ENCODE measurements at regions not wholly inside any gene's neighbourhood (a gene's known extent, or its start where the extent isn't known, plus 50 kb on each side); places are given as distances from the start of the nearest gene placed in this dataset.

DNA sequence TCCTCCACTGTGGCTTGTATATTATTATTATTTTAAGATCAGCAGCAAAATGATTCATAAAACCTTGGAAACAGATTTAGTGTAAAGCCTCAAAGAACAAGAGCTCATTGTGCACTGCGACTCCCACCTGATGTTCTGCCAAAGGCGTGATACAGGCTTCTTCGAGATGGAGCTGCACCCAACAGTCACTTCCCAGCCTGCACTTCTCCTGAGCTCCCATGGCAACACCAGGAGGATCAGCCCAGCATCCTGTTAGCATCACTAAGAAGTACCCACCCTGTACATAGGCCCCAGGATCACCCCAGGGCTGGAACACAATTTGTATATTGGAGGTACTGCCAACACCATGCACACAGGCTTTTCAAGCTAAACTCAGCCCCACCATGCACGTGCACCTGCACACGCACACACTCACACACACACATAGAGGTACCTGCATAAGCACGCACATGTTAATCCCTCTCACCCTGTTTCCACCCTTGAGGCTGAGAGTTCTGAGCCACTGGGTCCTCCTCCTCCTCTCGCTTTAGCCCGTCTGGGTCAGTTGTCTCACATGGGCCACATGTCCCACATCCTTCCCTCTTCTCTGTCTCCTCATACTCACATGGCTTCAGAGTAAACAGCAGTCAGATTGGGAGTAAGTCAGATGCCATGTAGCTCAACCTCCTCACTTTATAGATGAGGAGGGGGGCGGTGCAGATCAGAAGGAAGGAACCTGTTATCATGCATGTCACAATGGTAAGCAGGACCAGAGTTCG is 281.9 kb upstream of the POU3F1 start:
- POLR2A ChIA-PET: no interaction called here
- Mint-ChIP-seq H3K4me3 (no peak overlapping the region), H3K36me3 (ENCODE audit: low read depth) (no peaks in the 10 kb centered on the region), H3K27ac (no peak overlapping the region), H3K4me1 (no peaks in the 10 kb centered on the region), H3K9me3 (no peaks in the 10 kb centered on the region), H3K27me3 (no peaks in the 10 kb centered on the region)
- no peak for DNase-seq
- CTCF ChIA-PET: no interaction called here

DNA sequence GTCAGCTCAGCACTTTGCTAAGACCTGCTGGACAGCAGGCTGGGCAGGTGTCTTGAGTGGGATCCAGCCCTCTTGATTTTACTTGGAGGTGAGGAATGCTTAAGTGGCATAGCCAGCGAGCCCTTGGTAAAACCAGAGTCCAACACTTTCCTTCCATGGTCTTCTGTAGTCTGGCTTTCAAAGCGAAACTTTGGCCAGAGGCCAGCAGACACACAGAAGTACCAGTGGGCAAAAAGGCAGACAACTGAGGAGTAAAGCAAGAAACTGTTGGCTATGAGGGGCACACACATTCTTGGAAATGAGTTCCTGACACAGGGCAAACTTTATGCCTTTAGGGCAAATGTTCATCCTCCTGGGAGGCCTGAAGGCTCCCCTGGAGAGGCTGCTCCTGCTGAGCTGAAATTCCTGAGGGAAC is 281.0 kb upstream of the POU3F1 start:
- Mint-ChIP-seq H3K4me1 (no peaks in the 10 kb centered on the region), H3K27ac (no peak overlapping the region), H3K9me3 (no peaks in the 10 kb centered on the region), H3K4me3 (no peak overlapping the region), H3K36me3 (ENCODE audit: low read depth) (no peaks in the 10 kb centered on the region), H3K27me3 (peaks cover 6% of the 10 kb centered on the region)
- no peak for DNase-seq
- ChIA-PET CTCF (no interaction called here), POLR2A (no interaction called here)

DNA sequence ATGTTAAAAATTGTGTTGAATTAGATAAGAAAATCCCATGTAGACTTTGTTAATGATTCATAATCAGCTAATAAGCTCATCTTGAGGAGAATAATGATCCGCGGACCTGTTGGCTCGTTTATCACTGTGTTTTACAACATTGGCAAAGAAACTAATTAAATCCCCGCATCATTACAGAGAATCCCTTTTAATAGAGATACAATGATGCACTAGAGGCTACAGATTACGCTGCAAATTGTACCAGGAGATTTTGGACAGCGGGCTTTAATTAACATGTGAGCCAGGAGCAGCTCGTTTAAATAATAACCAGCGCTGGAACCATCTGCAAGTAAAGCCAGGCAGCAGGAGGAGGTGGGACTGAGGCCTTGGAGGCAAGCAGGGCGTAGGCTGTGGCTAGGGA is 280.3 kb upstream of the POU3F1 start:
- H3K27me3 Mint-ChIP-seq: peaks cover 9% of the 10 kb centered on the region
- POLR2A ChIA-PET: no interaction called here
- no peaks in the 10 kb centered on the region for H3K36me3 Mint-ChIP-seq (ENCODE audit: low read depth)
- H3K4me3 Mint-ChIP-seq: no peak overlapping the region
- H3K4me1 Mint-ChIP-seq: no peaks in the 10 kb centered on the region
- no peaks in the 10 kb centered on the region for H3K9me3 Mint-ChIP-seq
- CTCF ChIA-PET: no interaction called here
- H3K27ac Mint-ChIP-seq: no peak overlapping the region
- no peak for DNase-seq

DNA sequence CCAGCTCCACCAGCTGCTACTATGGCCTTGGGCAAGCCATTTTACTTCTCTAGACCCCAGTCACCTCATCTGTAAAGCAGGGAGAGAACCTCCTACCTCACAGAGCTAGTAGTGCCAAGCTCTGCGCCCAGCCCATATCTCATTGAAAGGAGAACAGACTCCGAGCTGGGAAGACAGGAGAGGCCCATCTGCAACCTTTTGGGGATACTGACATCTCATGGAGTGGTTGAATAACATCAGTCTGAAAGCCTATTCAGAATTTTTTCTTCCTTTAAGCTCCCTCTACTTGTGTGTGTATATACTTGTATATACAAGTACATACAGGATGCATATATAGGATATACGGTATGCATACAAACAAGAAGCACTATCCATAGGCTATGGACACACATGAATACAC is 279.5 kb upstream of the POU3F1 start:
- CTCF ChIA-PET: interaction anchor here (0.6 kb wide), 1 partner anchor 16 kb away, joined by 3 read pairs; no protein-coding TSS in a partner anchor
- no peak overlapping the region for H3K4me3 Mint-ChIP-seq
- POLR2A ChIA-PET: no interaction called here
- no peaks in the 10 kb centered on the region for H3K36me3 Mint-ChIP-seq (ENCODE audit: low read depth)
- no peak for DNase-seq
- H3K4me1 Mint-ChIP-seq: no peaks in the 10 kb centered on the region
- no peaks in the 10 kb centered on the region for H3K9me3 Mint-ChIP-seq
- no peak overlapping the region for H3K27ac Mint-ChIP-seq
- H3K27me3 Mint-ChIP-seq: peaks cover 12% of the 10 kb centered on the region

DNA sequence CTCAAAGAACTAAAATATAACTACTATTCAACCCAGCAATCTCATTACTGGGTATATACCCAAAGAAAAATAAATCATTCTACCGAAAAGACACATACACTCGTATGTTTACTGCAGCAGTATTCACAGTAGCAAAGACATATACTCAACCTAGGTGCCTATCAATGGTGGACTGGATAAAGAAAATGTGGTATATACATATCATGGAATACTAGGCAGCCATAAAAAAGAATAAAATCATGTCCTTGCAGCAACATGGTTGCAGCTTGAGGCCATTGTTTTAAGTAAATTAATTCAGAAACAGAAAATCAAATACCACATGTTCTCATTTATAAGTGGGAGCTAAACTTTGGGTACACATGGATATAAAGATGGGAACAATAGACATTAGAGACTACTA is 266.2 kb upstream of the POU3F1 start:
- Mint-ChIP-seq H3K9me3 (no peaks in the 10 kb centered on the region), H3K27me3 (peaks cover 29% of the 10 kb centered on the region), H3K4me1 (no peaks in the 10 kb centered on the region), H3K36me3 (ENCODE audit: low read depth) (no peaks in the 10 kb centered on the region), H3K27ac (no peak overlapping the region), H3K4me3 (no peak overlapping the region)
- ChIA-PET POLR2A (no interaction called here), CTCF (no interaction called here)
- DNase-seq: no peak

DNA sequence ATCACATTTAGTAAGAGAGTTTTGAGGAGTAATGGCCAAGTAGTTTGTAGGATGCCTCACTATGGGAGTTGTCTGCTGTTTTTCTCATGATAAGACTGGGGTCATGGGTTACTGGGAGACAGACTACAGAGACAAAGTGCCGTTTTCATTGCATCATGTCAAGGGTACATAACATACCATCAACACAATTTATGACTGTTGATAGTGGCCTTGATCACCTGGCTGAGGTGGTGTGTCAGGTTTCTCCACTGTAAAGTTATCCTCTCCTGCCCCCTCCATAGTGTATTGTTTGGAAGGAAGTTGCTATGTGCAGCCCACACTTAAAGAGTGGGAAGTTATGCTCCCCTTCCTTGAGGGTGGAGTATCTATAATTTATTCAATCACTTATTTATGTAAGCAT is 263.5 kb upstream of the POU3F1 start:
- ChIA-PET CTCF (no interaction called here), POLR2A (no interaction called here)
- no peak for DNase-seq
- Mint-ChIP-seq H3K4me1 (no peaks in the 10 kb centered on the region), H3K27me3 (peaks cover 23% of the 10 kb centered on the region), H3K27ac (no peak overlapping the region), H3K36me3 (ENCODE audit: low read depth) (no peaks in the 10 kb centered on the region), H3K4me3 (no peak overlapping the region), H3K9me3 (no peaks in the 10 kb centered on the region)

DNA sequence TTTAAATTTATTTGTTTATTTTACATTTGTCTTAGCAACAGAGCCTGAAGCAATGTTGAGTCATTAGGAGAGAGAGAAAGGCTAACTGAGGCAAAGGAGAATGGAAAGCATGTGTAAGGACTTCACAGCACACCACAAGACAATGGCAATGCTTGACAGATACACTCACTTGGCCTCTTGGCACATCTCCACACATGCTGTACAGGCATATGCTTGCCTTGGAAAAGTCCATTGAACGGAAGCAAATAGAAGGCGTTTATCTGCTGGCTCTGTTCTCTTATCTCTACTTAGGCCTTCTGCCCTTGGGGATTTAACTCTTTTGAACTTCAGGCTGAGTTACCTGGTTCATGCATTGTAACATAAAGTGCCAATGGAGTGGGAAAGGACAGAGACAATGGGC is 262.2 kb upstream of the POU3F1 start:
- Mint-ChIP-seq H3K4me1 (no peaks in the 10 kb centered on the region), H3K9me3 (no peaks in the 10 kb centered on the region), H3K27me3 (peaks cover 33% of the 10 kb centered on the region), H3K27ac (no peak overlapping the region), H3K4me3 (no peak overlapping the region), H3K36me3 (ENCODE audit: low read depth) (no peaks in the 10 kb centered on the region)
- ChIA-PET POLR2A (no interaction called here), CTCF (no interaction called here)
- DNase-seq: no peak

DNA sequence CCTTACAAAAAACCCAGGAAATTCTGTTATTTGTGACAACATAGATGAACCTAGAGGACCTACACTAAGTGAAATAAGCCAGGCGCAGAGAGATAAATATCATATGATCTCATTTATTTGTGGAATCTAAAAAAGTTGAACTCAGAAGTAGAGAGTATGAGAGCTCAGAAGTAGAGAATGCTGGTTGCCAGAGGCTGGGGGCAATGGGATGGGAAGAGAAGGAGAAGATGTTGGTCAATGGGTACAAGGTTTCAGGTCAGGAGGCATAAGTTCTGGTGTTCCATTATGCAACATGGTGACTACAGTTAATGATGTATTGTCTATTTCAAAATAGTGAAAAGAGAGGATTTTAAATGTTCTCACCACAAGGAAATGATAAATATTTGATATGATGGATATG is 259.1 kb upstream of the POU3F1 start:
- CTCF ChIA-PET: no interaction called here
- no peak overlapping the region for H3K27ac Mint-ChIP-seq
- H3K27me3 Mint-ChIP-seq: peaks cover 37% of the 10 kb centered on the region
- no peaks in the 10 kb centered on the region for H3K36me3 Mint-ChIP-seq (ENCODE audit: low read depth)
- no peaks in the 10 kb centered on the region for H3K9me3 Mint-ChIP-seq
- DNase-seq: no peak
- no peak overlapping the region for H3K4me3 Mint-ChIP-seq
- no peaks in the 10 kb centered on the region for H3K4me1 Mint-ChIP-seq
- POLR2A ChIA-PET: no interaction called here

DNA sequence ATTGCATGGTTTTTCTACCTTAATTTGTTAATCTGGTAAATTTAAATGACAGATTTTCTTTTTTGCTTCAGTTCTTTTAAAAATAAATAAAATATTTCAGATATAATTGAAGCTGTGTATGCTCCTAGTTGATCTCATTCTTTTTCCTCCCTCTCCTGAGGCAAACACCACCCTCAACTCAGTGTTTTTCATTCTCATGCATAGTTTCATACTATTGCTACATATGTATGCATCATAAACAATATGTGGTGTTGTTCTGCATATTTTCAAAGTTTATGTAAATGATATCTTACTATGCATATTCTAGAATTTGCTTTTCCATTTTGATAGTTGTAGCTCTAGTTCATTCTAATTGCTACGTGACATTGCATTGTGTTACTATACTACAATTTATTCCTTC is 257.2 kb upstream of the POU3F1 start:
- H3K36me3 Mint-ChIP-seq (ENCODE audit: low read depth): no peaks in the 10 kb centered on the region
- no peak overlapping the region for H3K27ac Mint-ChIP-seq
- H3K27me3 Mint-ChIP-seq: peaks cover 34% of the 10 kb centered on the region
- no peak for DNase-seq
- ChIA-PET CTCF (no interaction called here), POLR2A (no interaction called here)
- H3K9me3 Mint-ChIP-seq: no peaks in the 10 kb centered on the region
- H3K4me1 Mint-ChIP-seq: no peaks in the 10 kb centered on the region
- H3K4me3 Mint-ChIP-seq: no peak overlapping the region

DNA sequence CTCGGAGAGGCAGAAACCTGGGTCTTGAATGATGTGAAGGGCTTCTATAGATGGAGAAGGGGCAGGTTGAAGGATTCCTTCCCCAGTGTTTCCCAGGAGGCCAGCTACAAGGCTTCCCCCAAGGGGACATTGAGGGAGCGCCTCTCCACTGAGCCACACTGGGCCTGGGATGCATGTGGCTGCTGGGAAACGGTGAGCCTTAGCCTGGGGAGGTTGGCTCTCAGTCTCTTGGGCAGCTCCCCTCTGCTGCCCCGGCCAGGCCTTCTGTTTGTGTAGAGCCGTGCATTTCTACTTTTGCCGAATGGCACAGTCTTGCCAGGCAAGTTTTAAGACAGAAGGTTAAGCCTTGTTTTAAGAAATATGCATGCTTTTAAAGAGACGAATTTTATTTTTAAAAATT is 254.4 kb upstream of the POU3F1 start:
- H3K4me1 Mint-ChIP-seq: no peaks in the 10 kb centered on the region
- H3K9me3 Mint-ChIP-seq: no peaks in the 10 kb centered on the region
- no peaks in the 10 kb centered on the region for H3K36me3 Mint-ChIP-seq (ENCODE audit: low read depth)
- no peak for DNase-seq
- ChIA-PET CTCF (no interaction called here), POLR2A (no interaction called here)
- peaks cover 35% of the 10 kb centered on the region for H3K27me3 Mint-ChIP-seq
- no peak overlapping the region for H3K27ac Mint-ChIP-seq
- H3K4me3 Mint-ChIP-seq: no peak overlapping the region

DNA sequence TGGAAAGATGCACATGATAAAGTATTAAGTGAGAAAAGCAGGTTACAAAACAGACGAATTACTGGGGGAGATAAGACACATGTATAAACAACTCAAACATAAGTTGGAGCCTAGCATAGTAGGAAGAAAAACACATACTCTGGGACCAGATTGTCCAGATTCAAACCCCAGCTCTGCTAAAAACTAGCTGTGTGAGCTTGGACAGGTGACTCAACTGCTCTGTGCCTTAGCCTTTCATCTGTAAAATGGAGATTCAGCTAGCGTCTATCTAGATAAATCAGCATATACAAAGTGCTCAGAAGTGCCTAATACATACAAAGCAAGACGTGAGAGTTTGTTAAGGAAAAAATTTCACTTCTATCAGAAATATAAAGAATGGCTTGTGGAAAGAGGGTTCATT is 254.0 kb upstream of the POU3F1 start:
- POLR2A ChIA-PET: no interaction called here
- CTCF ChIA-PET: no interaction called here
- Mint-ChIP-seq H3K9me3 (no peaks in the 10 kb centered on the region), H3K27me3 (peaks cover 33% of the 10 kb centered on the region), H3K27ac (no peak overlapping the region), H3K4me1 (no peaks in the 10 kb centered on the region), H3K36me3 (ENCODE audit: low read depth) (no peaks in the 10 kb centered on the region), H3K4me3 (no peak overlapping the region)
- no peak for DNase-seq

DNA sequence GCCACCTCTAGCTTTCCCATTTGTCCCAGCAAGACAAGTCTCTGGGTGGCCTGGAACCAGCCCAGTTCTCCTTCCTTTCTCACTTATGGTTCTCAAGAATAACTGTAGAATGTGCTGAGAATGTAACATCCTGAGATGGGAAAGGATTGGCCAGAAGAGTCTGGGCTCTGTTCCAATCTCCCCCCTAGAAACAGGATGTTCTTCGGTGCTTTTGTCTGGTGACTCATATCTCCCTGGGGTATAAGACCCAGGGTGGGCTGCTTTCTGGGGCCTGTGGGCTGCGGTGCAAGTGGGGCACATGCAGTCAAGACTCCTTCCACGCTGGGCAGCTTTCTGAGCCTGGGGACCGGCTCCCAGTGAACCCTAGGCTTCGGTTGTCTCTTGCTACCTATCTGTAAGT is 251.2 kb upstream of the POU3F1 start:
- H3K36me3 Mint-ChIP-seq (ENCODE audit: low read depth): no peaks in the 10 kb centered on the region
- no peak for DNase-seq
- no peaks in the 10 kb centered on the region for H3K4me1 Mint-ChIP-seq
- no peak overlapping the region for H3K27ac Mint-ChIP-seq
- H3K27me3 Mint-ChIP-seq: peaks cover 25% of the 10 kb centered on the region
- POLR2A ChIA-PET: no interaction called here
- CTCF ChIA-PET: no interaction called here
- H3K9me3 Mint-ChIP-seq: no peaks in the 10 kb centered on the region
- H3K4me3 Mint-ChIP-seq: no peak overlapping the region

DNA sequence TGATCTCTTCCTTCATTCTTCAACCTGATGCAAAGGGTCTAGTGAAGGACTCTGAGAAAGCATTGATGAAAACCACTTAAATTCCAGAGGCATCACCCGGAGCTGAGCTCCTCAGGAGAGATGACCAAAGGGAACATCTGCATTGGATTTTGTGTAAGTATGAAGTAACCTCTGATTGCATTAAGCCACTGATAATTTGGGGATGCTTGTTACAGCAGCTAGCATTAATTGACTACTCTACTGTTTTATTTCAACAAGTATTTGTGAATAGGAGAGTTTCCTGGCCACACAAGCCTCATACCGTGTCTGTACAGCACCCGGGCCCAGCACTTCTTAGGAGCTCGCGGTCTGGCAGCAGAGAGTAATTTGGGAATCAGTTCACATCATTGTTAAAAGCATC is 250.7 kb upstream of the POU3F1 start:
- no peaks in the 10 kb centered on the region for H3K4me1 Mint-ChIP-seq
- no peak for DNase-seq
- H3K27ac Mint-ChIP-seq: no peak overlapping the region
- ChIA-PET CTCF (no interaction called here), POLR2A (no interaction called here)
- H3K9me3 Mint-ChIP-seq: no peaks in the 10 kb centered on the region
- H3K27me3 Mint-ChIP-seq: peaks cover 27% of the 10 kb centered on the region
- H3K36me3 Mint-ChIP-seq (ENCODE audit: low read depth): no peaks in the 10 kb centered on the region
- no peak overlapping the region for H3K4me3 Mint-ChIP-seq

DNA sequence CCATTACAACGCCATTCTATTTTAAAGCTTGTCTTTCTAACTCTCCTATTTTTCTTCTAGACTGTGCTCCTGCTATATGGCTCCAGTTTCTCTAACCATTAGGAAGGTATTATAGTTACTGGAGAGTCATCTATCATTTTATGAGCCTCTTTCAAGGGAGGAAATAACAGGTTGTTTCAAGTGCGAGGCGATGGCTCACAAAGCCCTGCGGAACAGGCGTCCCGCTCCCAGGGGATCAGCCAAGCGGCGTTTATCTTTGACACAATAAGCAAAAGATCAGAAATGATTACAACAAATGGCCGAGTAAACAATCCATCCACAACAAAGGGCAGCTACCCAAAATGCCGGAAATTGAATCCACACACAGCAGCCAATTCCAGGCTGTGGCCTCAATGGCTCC is 249.5 kb upstream of the POU3F1 start:
- no peaks in the 10 kb centered on the region for H3K36me3 Mint-ChIP-seq (ENCODE audit: low read depth)
- H3K4me3 Mint-ChIP-seq: no peak overlapping the region
- DNase-seq: no peak
- H3K9me3 Mint-ChIP-seq: no peaks in the 10 kb centered on the region
- POLR2A ChIA-PET: no interaction called here
- no peak overlapping the region for H3K27ac Mint-ChIP-seq
- no peaks in the 10 kb centered on the region for H3K4me1 Mint-ChIP-seq
- peaks cover 35% of the 10 kb centered on the region for H3K27me3 Mint-ChIP-seq
- CTCF ChIA-PET: interaction anchor here (1.7 kb wide), 1 partner anchor 10 kb away, joined by 3 read pairs; no protein-coding TSS in a partner anchor

Measured in activated CD4-positive, alpha-beta T cell treated with anti-CD3 and anti-CD28 coated beads, Interleukin-2, amount 10 ng/mL, durations not matched to agents 7 days and 5 days (primary cell).